Astrocyte (in vitro differentiated cells and primary cell): ENCODE measurements at regions not wholly inside any gene's neighbourhood (a gene's known extent, or its start where the extent isn't known, plus 50 kb on each side); places are given as distances from the start of the nearest gene placed in this dataset.

Experiments used
- DNase-seq: peaks from one replicate; pipeline ENCODE4 v3.0.0-alpha.2; 2010; ENCODE audit warnings: low read depth
- FAIRE-seq: peaks from 2 replicates; lab custom pipeline; 2011; peaks lifted over from hg19 to GRCh38; lab: Jason Lieb, UNC
- H2AFZ ChIP-seq: 2 replicates; pipeline ENCODE4 v1.6.0; 2012; ENCODE audit warnings: low read depth, low read length, inconsistent platforms
- H3K27ac ChIP-seq: 2 replicates; pipeline ENCODE4 v1.5.1; 2011; ENCODE audit warnings: low read depth, low read length, inconsistent platforms
- H3K27me3 ChIP-seq: 2 replicates; pipeline ENCODE4 v1.6.0; 2011; ENCODE audit warnings: low read length, inconsistent platforms; ENCODE audit not compliant: insufficient read depth
- H3K36me3 ChIP-seq: 2 replicates; pipeline ENCODE4 v1.5.1; 2011; ENCODE audit warnings: low read length, inconsistent platforms; ENCODE audit not compliant: insufficient read depth
- H3K4me1 ChIP-seq: 2 replicates; pipeline ENCODE4 v1.5.1; 2011; ENCODE audit warnings: low read length, inconsistent platforms; ENCODE audit not compliant: insufficient read depth
- H3K4me2 ChIP-seq: 2 replicates; pipeline ENCODE4 v1.6.0; 2012; ENCODE audit warnings: low read length, inconsistent platforms
- H3K4me3 ChIP-seq: 2 replicates; pipeline ENCODE4 v1.5.1; 2011; ENCODE audit warnings: low read depth, mild to moderate bottlenecking, low read length, inconsistent platforms; ENCODE audit not compliant: insufficient read depth
- H3K79me2 ChIP-seq: 2 replicates; pipeline ENCODE4 v1.6.0; 2012; ENCODE audit warnings: mild to moderate bottlenecking, low read length, inconsistent platforms; ENCODE audit not compliant: insufficient read depth
- H3K9ac ChIP-seq: 2 replicates; pipeline ENCODE4 v1.6.0; 2012; ENCODE audit warnings: mild to moderate bottlenecking, low read length, inconsistent platforms
- H3K9me3 ChIP-seq: 2 replicates; pipeline ENCODE4 v1.5.1; 2012; ENCODE audit warnings: low read depth, mild to moderate bottlenecking, low read length, inconsistent platforms; ENCODE audit not compliant: insufficient read depth
- H4K20me1 ChIP-seq: 2 replicates; pipeline ENCODE4 v1.6.0; 2012; ENCODE audit warnings: low read length, inconsistent platforms; ENCODE audit not compliant: insufficient read depth
- H3K27ac Mint-ChIP-seq: one replicate; pipeline ENCODE4 v1.8.0; 2021; ENCODE audit warnings: mild to moderate bottlenecking, mixed read lengths; ENCODE audit not compliant: unreplicated experiment
- H3K27me3 Mint-ChIP-seq: one replicate; pipeline ENCODE4 v1.8.0; 2021; ENCODE audit warnings: low read depth, mixed read lengths; ENCODE audit not compliant: unreplicated experiment
- H3K36me3 Mint-ChIP-seq: one replicate; pipeline ENCODE4 v1.8.0; 2021; ENCODE audit warnings: low read depth, mixed read lengths; ENCODE audit not compliant: unreplicated experiment
- H3K4me1 Mint-ChIP-seq: one replicate; pipeline ENCODE4 v1.8.0; 2021; ENCODE audit warnings: low read depth, mixed read lengths; ENCODE audit not compliant: unreplicated experiment
- H3K4me3 Mint-ChIP-seq: one replicate; pipeline ENCODE4 v1.8.0; 2021; ENCODE audit warnings: mild to moderate bottlenecking, moderate library complexity, mixed read lengths; ENCODE audit not compliant: unreplicated experiment
- H3K9me3 Mint-ChIP-seq: one replicate; pipeline ENCODE4 v1.8.0; 2021; ENCODE audit warnings: mild to moderate bottlenecking, mixed read lengths; ENCODE audit not compliant: unreplicated experiment
- EZH2 ChIP-seq: IDR thresholded peaks from 2 replicates; pipeline ENCODE4 v1.6.1; 2012; ENCODE audit warnings: mild to moderate bottlenecking, low read length, inconsistent platforms; ENCODE audit not compliant: insufficient read depth
- TF ChIP-seq, protein P1 (sequence below): IDR thresholded peaks from 2 replicates; pipeline ENCODE4 v1.5.1; 2011; ENCODE audit warnings: low read depth, mild to moderate bottlenecking, inconsistent platforms, low read length, moderate library complexity; ENCODE audit not compliant: insufficient read depth

DNA sequence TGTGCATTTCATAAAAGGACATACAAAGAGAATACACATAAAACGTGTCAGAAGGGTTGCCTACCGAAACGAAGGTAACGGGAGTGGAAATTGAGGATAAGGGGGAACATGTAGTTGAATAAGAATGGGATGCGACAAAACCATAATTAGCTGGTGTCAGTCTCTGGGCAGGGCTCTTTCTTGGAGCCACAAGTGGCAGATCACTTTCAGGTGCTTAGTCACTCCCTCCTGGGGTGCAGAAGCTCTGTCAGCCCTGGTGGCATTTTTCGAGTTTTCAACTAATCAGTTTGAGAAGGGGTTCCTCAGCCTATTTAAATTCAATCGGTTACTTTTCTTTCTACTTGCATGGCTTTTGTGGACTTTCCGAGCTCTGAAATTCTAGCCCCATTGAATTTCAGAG, 133.9 kb upstream of the IGSF21 start:
- Mint-ChIP-seq H3K9me3 (peaks cover 2% of the 10 kb centered on the region), H3K27ac (peak overlapping the region; percentile 37), H3K4me1 (no peaks in the 10 kb centered on the region), H3K27me3 (peaks cover 60% of the 10 kb centered on the region), H3K36me3 (no peaks in the 10 kb centered on the region), H3K4me3 (no peak overlapping the region)
- no peak overlapping the region for H3K4me3 ChIP-seq
- H3K4me2 ChIP-seq: no peak overlapping the region
- no peak for DNase-seq
- no peaks in the 10 kb centered on the region for H3K27me3 ChIP-seq
- no peaks in the 10 kb centered on the region for H3K36me3 ChIP-seq
- no peak for FAIRE-seq
- TF ChIP-seq, protein P1, sequence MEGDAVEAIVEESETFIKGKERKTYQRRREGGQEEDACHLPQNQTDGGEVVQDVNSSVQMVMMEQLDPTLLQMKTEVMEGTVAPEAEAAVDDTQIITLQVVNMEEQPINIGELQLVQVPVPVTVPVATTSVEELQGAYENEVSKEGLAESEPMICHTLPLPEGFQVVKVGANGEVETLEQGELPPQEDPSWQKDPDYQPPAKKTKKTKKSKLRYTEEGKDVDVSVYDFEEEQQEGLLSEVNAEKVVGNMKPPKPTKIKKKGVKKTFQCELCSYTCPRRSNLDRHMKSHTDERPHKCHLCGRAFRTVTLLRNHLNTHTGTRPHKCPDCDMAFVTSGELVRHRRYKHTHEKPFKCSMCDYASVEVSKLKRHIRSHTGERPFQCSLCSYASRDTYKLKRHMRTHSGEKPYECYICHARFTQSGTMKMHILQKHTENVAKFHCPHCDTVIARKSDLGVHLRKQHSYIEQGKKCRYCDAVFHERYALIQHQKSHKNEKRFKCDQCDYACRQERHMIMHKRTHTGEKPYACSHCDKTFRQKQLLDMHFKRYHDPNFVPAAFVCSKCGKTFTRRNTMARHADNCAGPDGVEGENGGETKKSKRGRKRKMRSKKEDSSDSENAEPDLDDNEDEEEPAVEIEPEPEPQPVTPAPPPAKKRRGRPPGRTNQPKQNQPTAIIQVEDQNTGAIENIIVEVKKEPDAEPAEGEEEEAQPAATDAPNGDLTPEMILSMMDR: no peak
- no peak for TF ChIP-seq EZH2
- no peaks in the 10 kb centered on the region for H3K9me3 ChIP-seq
- H4K20me1 ChIP-seq: no peaks in the 10 kb centered on the region
- no peak overlapping the region for H3K27ac ChIP-seq
- no peak overlapping the region for H2AFZ ChIP-seq
- no peaks in the 10 kb centered on the region for H3K79me2 ChIP-seq
- no peak overlapping the region for H3K9ac ChIP-seq
- no peaks in the 10 kb centered on the region for H3K4me1 ChIP-seq

DNA sequence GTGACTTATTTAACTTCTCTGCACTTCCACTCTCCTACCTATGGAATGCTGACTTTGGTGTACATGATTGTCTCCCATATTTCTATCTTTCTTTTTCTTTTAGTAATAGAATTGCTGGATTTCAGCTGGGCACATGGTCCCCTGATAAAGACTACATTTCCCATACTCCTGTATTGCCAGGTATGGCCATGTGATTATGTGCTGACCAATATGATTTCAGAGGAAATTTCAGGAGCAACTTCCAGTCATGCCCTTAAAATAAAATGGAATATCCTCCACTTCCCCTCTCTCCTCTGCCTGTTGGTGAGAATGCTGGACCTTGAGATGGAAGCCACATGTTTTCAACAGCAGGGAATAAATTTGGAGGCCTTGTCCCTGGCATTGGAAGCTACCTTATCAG, 130.7 kb upstream of the IGSF21 start:
- no peak overlapping the region for H3K27ac Mint-ChIP-seq
- H3K27me3 Mint-ChIP-seq: peaks cover 58% of the 10 kb centered on the region
- Histone ChIP-seq H3K9me3 (no peaks in the 10 kb centered on the region), H3K9ac (no peak overlapping the region), H3K4me1 (no peaks in the 10 kb centered on the region), H3K27me3 (no peaks in the 10 kb centered on the region), H3K4me3 (no peak overlapping the region), H3K36me3 (no peaks in the 10 kb centered on the region), H2AFZ (no peak overlapping the region), H3K4me2 (no peak overlapping the region), H3K27ac (no peak overlapping the region), H4K20me1 (no peaks in the 10 kb centered on the region), H3K79me2 (no peaks in the 10 kb centered on the region)
- TF ChIP-seq, protein P1: no peak
- no peak for TF ChIP-seq EZH2
- no peaks in the 10 kb centered on the region for H3K4me1 Mint-ChIP-seq
- H3K9me3 Mint-ChIP-seq: peaks cover 2% of the 10 kb centered on the region
- FAIRE-seq (no peak), DNase-seq (no peak)
- H3K36me3 Mint-ChIP-seq: no peaks in the 10 kb centered on the region
- no peak overlapping the region for H3K4me3 Mint-ChIP-seq

DNA sequence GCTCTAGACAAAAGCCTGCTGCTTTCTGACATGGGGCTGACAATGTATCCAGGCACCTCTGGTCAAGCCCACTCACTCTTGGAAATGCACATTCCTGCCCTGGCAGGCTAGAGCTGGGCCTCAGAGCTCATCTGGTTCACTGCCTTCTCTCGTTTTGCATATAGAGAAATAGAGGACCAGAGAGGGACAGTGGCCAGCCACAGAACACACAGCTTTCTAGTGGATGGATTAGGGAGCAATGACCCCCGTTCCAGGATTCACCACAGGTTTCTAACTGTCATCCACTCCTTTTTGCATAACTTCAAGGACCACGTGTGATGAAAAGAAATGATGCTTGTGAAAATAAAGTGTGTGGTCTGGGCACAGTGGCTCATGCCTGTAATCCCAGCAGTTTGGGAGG, 129.6 kb upstream of the IGSF21 start:
- Histone ChIP-seq H3K9me3 (no peaks in the 10 kb centered on the region), H3K36me3 (no peaks in the 10 kb centered on the region), H3K4me2 (no peak overlapping the region), H3K4me1 (no peaks in the 10 kb centered on the region), H3K79me2 (no peaks in the 10 kb centered on the region), H3K27ac (no peak overlapping the region), H2AFZ (no peak overlapping the region), H3K4me3 (no peak overlapping the region), H3K27me3 (no peaks in the 10 kb centered on the region), H3K9ac (no peak overlapping the region), H4K20me1 (no peaks in the 10 kb centered on the region)
- Mint-ChIP-seq H3K36me3 (no peaks in the 10 kb centered on the region), H3K9me3 (peaks cover 2% of the 10 kb centered on the region), H3K27ac (no peak overlapping the region), H3K27me3 (peaks cover 58% of the 10 kb centered on the region), H3K4me3 (no peak overlapping the region), H3K4me1 (no peaks in the 10 kb centered on the region)
- no peak for FAIRE-seq
- TF ChIP-seq, protein P1: no peak
- no peak for TF ChIP-seq EZH2
- no peak for DNase-seq
